ENCODE measurements at regions not wholly inside any gene's neighbourhood (a gene's known extent, or its start where the extent isn't known, plus 50 kb on each side); places are given as distances from the start of the nearest gene placed in this dataset.
"Not testable (repeated sequence)": the region's sequence is repeated elsewhere in the genome, so short reads cannot be mapped to it uniquely, and the experiment has no call there.

- DNase-seq: no peak
Observed at GRCh38 chr2:60226943-60227342, 326.5 kb downstream of the BCL11A start.

DNA sequence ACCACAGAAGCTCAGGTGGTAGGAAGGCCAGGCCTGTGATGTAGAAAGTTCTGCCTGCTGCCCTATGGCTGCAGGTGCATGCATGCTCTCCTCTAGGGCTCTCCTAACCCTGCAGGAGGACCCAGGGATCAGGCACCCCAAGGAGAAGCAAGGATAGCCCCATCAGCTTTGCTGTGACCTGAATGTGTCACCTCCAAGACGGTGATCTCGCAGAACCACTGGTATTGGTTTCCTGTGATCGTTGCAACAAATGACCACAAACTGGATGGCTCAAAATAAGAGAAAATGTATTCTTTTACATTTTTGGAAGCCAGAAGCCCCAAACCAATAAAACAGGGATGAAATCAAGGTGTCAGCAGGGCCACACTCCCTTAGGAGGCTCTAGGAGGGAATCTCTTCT is 327.3 kb downstream of the BCL11A start:
- DNase-seq: no peak

DNA sequence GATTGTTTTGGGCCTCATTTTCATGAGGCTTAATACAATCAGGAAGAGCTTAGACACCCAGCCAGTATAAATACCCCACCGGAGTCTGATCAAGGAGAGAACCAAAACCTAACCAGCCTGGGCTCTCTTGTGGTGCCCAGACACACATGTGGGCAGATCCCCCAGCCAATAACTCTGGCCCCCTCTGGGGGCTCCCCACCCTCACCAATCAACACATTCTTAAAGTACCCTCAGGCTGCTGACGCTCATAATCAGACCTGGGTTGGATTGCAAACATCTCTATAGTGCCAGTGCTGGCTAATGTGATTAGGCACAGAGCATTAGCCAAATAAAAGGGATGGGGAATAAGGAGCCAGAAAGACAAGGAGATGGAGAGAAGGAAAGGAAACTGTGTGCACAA is 329.6 kb downstream of the BCL11A start:
- DNase-seq: no peak

DNA sequence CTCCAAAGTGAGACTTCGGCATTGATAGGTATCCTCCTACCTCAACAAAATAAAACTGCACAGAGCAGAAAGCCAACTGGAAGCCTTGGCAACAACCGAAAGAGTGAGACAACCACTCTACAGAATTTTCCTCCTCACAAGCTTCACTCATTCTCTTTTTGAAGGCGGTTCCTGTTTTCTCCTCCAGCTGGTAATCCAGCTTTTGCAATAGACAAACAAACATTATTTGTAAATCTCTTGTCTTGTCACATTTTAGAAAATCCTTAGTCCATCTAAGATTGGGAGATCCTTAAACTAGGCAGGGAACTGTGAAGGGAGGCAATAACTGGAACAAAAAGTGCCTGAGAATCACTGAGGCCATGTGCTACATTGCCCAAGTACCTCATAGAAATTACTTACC is 332.4 kb downstream of the BCL11A start:
- no peak for DNase-seq

- DNase-seq: no peak
Observed at GRCh38 chr2:60219536-60219935, 333.9 kb downstream of the BCL11A start.

DNA sequence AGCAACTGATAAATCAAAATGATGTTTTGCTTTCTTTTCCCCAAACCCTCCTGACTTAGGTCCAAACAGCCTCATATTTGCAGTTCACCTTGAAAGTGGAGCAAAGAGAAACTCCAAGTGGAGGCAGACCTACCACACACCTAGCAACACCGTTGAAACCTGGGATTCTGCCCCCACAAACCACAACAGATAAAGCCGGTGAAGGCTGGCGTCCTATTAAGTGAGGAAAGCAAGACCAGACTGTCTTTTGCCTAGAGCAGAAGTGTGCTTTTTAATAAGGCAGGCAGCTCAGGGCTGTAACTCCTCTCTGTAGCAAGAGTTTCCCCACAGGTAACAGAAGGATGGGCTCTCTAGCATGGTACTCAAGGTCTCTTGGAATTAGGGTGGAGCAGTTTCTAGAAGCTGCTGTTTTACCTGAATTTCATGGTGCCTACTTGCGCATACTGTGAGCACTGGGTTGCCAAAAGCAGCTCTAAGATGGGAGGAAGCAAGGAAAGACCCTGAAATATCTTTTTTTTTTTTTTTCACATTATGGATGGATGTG is 336.9 kb downstream of the BCL11A start:
- no peak for DNase-seq

GRCh38 chr2:60215386-60215901 is 338.0 kb downstream of the BCL11A start:
- DNase-seq: no peak

GRCh38 chr2:60214626-60214875 is 338.9 kb downstream of the BCL11A start:
- no peak for DNase-seq

- no peak for DNase-seq
Observed at GRCh38 chr2:60213865-60214625, 339.4 kb downstream of the BCL11A start.

GRCh38 chr2:60212181-60212945 is 341.1 kb downstream of the BCL11A start:
- no peak for DNase-seq

DNA sequence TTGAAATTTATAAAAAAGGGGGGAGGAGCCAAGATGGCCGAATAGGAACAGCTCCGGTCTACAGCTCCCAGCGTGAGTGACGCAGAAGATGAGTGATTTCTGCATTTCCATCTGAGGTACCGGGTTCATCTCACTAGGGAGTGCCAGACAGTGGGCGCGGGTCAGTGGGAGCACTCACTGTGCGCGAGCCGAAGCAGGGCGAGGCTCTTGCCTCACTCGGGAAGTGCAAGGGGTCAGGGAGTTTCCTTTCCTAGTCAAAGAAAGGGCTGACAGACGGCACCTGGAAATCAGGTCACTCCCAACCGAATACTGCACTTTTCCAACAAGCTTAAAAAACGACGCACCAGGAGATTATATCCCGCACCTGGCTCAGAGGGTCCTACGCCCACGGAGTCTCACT is 364.4 kb downstream of the BCL11A start:
- not testable (repeated sequence) for DNase-seq

GRCh38 chr2:60175290-60175689 is 378.2 kb downstream of the BCL11A start:
- DNase-seq: no peak

- DNase-seq: no peak
Observed at GRCh38 chr2:60174146-60174545, 379.3 kb downstream of the BCL11A start.

DNA sequence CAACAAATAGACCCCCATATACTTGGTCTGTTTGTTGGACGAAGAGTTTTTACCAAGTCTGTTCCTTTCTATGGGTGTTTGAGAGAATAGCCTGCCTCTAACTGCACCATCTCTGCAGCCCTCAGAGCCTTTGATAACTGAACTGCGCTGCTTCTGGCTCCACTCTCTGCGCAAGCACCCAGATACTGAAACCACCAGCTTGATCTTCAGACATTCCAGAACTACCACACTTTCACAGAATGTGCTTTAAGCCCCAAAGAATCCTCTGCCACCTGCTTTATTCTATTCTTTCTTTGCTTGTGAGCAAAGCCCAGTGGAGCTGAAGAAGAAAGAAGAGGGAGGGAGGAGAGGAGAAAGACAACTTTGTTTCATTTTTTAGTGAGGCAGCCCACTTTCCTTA is 380.7 kb downstream of the BCL11A start:
- DNase-seq: no peak

- no peak for DNase-seq
Observed at GRCh38 chr2:60170272-60170671, 383.2 kb downstream of the BCL11A start.

- no peak for DNase-seq
Observed at GRCh38 chr2:60168247-60168646, 385.2 kb downstream of the BCL11A start.

GRCh38 chr2:60167089-60167488 is 386.4 kb downstream of the BCL11A start:
- DNase-seq: no peak

DNA sequence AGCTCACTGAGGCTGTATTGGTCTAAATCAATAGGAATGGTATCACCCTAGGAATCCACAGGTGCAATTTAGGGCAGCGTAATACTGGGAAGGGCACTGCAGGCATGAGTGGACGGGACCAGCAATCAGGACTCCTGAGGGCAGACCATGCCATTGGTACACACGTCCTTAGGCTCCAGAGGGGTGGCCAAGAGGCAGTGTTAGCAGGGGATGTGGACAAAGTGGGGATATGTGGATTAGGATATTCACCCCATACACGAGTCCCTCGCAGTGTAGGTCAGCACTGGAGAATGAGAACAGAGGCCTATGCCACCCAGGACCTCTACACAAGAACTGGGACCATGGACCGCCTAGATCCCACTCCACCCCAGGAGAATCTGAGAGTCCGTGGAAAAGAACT is 389.8 kb downstream of the BCL11A start:
- DNase-seq: no peak

DNA sequence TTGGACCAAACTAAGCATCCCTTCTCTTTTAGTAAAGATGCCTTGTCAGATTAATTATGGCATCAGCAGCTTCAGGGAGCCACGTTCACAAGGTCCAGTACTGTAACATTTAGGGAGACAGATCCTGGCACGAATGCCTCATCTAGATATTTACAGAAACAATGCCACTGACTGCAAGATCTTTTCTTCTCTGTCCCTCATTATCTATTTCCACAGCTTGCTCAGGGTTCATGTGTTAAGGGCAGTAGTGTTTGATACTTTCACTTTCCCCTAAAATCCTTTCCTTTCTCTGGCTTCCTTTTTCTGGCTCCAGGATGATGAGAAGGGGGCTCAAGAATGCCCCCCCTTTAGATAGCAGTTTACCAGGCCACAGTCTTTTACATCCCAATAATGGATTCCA is 393.9 kb downstream of the BCL11A start:
- no peak for DNase-seq

DNA sequence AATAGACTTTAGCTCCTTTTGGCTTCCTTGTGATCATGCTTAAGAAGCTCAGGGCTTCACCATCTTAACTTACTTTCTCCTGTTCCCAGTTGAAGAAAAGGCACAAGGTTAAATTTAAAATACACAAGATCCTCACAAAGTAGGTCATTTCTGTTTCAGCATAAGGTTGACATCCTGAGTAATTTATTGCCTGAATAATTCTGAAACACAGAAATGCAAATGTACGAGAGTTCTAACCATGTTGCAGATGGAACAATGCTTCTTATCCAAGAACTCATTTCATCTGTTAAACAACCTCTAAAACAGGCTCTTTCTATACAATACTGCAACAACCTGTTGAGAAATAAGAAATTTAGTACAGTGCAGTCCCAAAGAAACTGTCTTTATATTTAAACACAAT is 395.2 kb downstream of the BCL11A start:
- no peak for DNase-seq

- no peak for DNase-seq
Observed at GRCh38 chr2:60157283-60157682, 396.2 kb downstream of the BCL11A start.

GRCh38 chr2:60154142-60154541 is 399.3 kb downstream of the BCL11A start:
- DNase-seq: no peak

DNA sequence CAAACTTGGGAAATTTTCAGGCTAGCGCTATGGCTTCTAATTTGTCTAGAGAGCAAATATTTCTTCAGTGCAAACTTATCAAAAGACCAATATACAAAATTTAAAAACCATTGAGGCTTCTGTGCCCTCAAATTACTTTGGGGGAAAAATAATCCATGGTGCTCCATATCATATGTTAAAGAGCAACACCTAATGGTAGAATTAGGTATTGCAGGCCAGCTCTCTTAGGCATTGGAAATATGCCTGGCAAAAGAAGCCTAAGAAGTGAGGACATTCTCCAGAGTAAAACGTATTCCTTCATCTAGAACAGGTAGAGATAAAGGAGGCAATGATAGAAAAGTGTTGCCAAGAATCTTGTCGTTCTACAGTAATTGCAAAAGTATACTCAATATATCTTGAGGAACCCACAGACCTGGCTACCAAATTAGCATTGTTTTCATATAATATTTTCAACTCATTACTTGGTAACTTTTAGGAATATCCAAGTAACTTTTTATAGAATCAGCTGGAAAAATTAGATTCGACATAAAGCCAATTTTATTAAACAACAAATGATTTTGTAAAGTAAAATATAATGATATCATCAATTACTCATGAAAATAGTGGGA is 401.1 kb downstream of the BCL11A start:
- no peak for DNase-seq

GRCh38 chr2:60149176-60149575 is 404.3 kb downstream of the BCL11A start:
- DNase-seq: no peak

Measured in stimulated activated CD4-positive, alpha-beta T cell treated with anti-CD3 and anti-CD28 coated beads, Interleukin-1b, Interleukin-23, amount 100 ng/mL, for 48 hours (primary cell).